A549 (cell line): ENCODE measurements at regions not wholly inside any gene's neighbourhood (a gene's known extent, or its start where the extent isn't known, plus 50 kb on each side); places are given as distances from the start of the nearest gene placed in this dataset.
"Not testable (repeated sequence)": the region's sequence is repeated elsewhere in the genome, so short reads cannot be mapped to it uniquely, and the experiment has no call there.

Experiments
- ATAC-seq, 2 experiments: fragments of 200-7000 bp in 1 of 2; fragments of >200 bp in 1 of 2; cut with Nextera tagmentation in 1 of 2; cut with Tn5 transposase in 1 of 2; 3 replicates each; pipeline versions ENCODE4 v1.8.0 to v1.9.1; 2018 to 2020; ENCODE audit warnings: mild to moderate bottlenecking in 1 of 2, moderate library complexity in 1 of 2
- CTCF ChIA-PET: fragments of 300-600 bp; sonication (Branson Sonifier 250); formaldehyde crosslinking; extraction: SDS; loops from one replicate; lab custom pipeline; 2021; ENCODE audit warnings: antibody characterized with exemption, inconsistent platforms; lab: Yijun Ruan, JAX
- POLR2A ChIA-PET: fragments of 350-600 bp; formaldehyde crosslinking; extraction: SDS; loops from one replicate; lab custom pipeline; 2021; ENCODE audit warnings: antibody characterized with exemption, inconsistent platforms; lab: Yijun Ruan, JAX
- DNase-seq, 2 experiments: peaks; one replicate each; pipeline versions ENCODE4 v3.0.0 to v3.0.0-alpha.2; 2011 to 2016; ENCODE audit warnings: low read depth in 1 of 2, low spot score in 1 of 2
- FAIRE-seq: peaks from 2 replicates; lab custom pipeline; 2011; peaks lifted over from hg19 to GRCh38; lab: Jason Lieb, UNC
- H3K27ac ChIP-seq, 2 experiments: fragments of >200 bp; sonication (Bioruptor Twin); formaldehyde crosslinking; 3 replicates each; pipeline ENCODE4 v1.5.1; 2016 to 2017
- H3K4me1 ChIP-seq: fragments of >200 bp; sonication (Bioruptor Twin); formaldehyde crosslinking; 3 replicates; pipeline ENCODE4 v1.6.1; 2016
- H3K4me2 ChIP-seq: fragments of >200 bp; sonication (Bioruptor Twin); formaldehyde crosslinking; 3 replicates; pipeline ENCODE4 v1.6.1; 2016
- H3K4me3 ChIP-seq: fragments of >200 bp; sonication (Bioruptor Twin); formaldehyde crosslinking; 3 replicates; pipeline ENCODE4 v1.5.1; 2016
- H3K9me3 ChIP-seq: fragments of >200 bp; sonication (Bioruptor Twin); formaldehyde crosslinking; 3 replicates; pipeline ENCODE4 v1.6.1; 2016
- CBX2 ChIP-seq: fragments of 200-600 bp; sonication (generic); IDR thresholded peaks from 2 replicates; pipeline ENCODE4 v1.6.1; 2016; ENCODE audit warnings: low read depth, mild to moderate bottlenecking, borderline replicate concordance
- CEBPB ChIP-seq, 2 experiments: fragments of >200 bp in 1 of 2; sonication (Bioruptor Twin) in 1 of 2; formaldehyde crosslinking in 1 of 2; IDR thresholded peaks; 2 replicates each; pipeline ENCODE4 v1.6.1; 2012 to 2016
- CHD2 ChIP-seq: fragments of 150-350 bp; IDR thresholded peaks from 2 replicates; pipeline ENCODE4 v1.6.1; 2014; ENCODE audit warnings: low read length; ENCODE audit not compliant: partially characterized antibody
- CHD4 ChIP-seq: fragments of 200-600 bp; sonication (generic); IDR thresholded peaks from 2 replicates; pipeline ENCODE4 v1.6.1; 2016; ENCODE audit warnings: antibody characterized with exemption, mild to moderate bottlenecking, borderline replicate concordance
- EHF ChIP-seq: fragments of 250-450 bp; sonication (Bioruptor Pico); IDR thresholded peaks from 2 replicates; pipeline ENCODE4 v1.5.0; 2020; ENCODE audit warnings: mild to moderate bottlenecking
- EHMT2 ChIP-seq: fragments of 200-600 bp; sonication (generic); IDR thresholded peaks from 2 replicates; pipeline ENCODE4 v1.6.1; 2016; ENCODE audit warnings: antibody characterized with exemption, low read depth, mild to moderate bottlenecking, moderate library complexity
- EP300 ChIP-seq, 2 experiments: fragments of >200 bp; sonication (Bioruptor Twin); formaldehyde crosslinking; IDR thresholded peaks; 2 replicates in 1 of 2; 3 replicates in 1 of 2; pipeline ENCODE4 v1.6.1; 2016 to 2017
- ESRRA ChIP-seq: fragments of 150-350 bp; IDR thresholded peaks from 2 replicates; pipeline ENCODE4 v1.6.1; 2014; ENCODE audit warnings: mild to moderate bottlenecking, low read length, borderline replicate concordance
- FOXS1 ChIP-seq: fragments of 250-450 bp; sonication (Bioruptor Pico); IDR thresholded peaks from 2 replicates; pipeline ENCODE4 v1.5.0; 2020; ENCODE audit warnings: mild to moderate bottlenecking, moderate library complexity
- GATA3 ChIP-seq: IDR thresholded peaks from 2 replicates; pipeline ENCODE4 v1.6.1; 2012; ENCODE audit warnings: borderline replicate concordance
- HDAC2 ChIP-seq: fragments of 200-600 bp; sonication (generic); IDR thresholded peaks from 2 replicates; pipeline ENCODE4 v1.6.1; 2016
- KDM1A ChIP-seq: fragments of 200-600 bp; sonication (generic); IDR thresholded peaks from 2 replicates; pipeline ENCODE4 v1.6.1; 2016; ENCODE audit warnings: low read depth, mild to moderate bottlenecking
- MAZ ChIP-seq: fragments of 150-350 bp; IDR thresholded peaks from 2 replicates; pipeline ENCODE4 v1.6.1; 2014; ENCODE audit warnings: antibody characterized with exemption, low read depth, low read length, borderline replicate concordance
- MYC ChIP-seq: IDR thresholded peaks from 2 replicates; pipeline ENCODE4 v1.6.1; 2012; ENCODE audit warnings: mild to moderate bottlenecking, inconsistent platforms, low read length, improper control_type of control experiment, borderline replicate concordance
- POLR2AphosphoS2 ChIP-seq: conservative IDR thresholded peaks from 2 replicates; pipeline ENCODE4 v1.6.1; 2012; ENCODE audit warnings: low read length, improper control_type of control experiment, inconsistent platforms
- RCOR1 ChIP-seq: fragments of 150-350 bp; IDR thresholded peaks from 2 replicates; pipeline ENCODE4 v1.6.1; 2014; ENCODE audit warnings: antibody characterized with exemption, low read length, low read depth
- RNF2 ChIP-seq: fragments of 200-600 bp; sonication (generic); IDR thresholded peaks from 2 replicates; pipeline ENCODE4 v1.6.1; 2016; ENCODE audit warnings: low read depth, mild to moderate bottlenecking, antibody characterized with exemption, moderate library complexity, borderline replicate concordance
- TP53 ChIP-seq: fragments of 250-450 bp; sonication (Bioruptor Pico); IDR thresholded peaks from 2 replicates; pipeline ENCODE4 v1.5.0; 2021; ENCODE audit warnings: mild to moderate bottlenecking, moderate library complexity
- ZC3H11A ChIP-seq: fragments of 450-650 bp; IDR thresholded peaks from 2 replicates; pipeline ENCODE4 v1.6.1; 2014; ENCODE audit warnings: antibody characterized with exemption, mild to moderate bottlenecking
- ZFP36 ChIP-seq: fragments of 450-650 bp; IDR thresholded peaks from 2 replicates; pipeline ENCODE4 v1.6.1; 2014; ENCODE audit warnings: borderline replicate concordance; ENCODE audit not compliant: partially characterized antibody
- ZNF302 ChIP-seq: fragments of 250-450 bp; sonication (Bioruptor Pico); IDR thresholded peaks from 2 replicates; pipeline ENCODE4 v1.9.0; 2021; ENCODE audit warnings: inconsistent platforms, mild to moderate bottlenecking, moderate library complexity
- ZSCAN20 ChIP-seq: fragments of 250-450 bp; sonication (Bioruptor Pico); IDR thresholded peaks from 2 replicates; pipeline ENCODE4 v1.8.0; 2022; ENCODE audit warnings: mild to moderate bottlenecking, moderate library complexity
- WGBS: methylation state at CpG from one replicate; pipeline ENCODE4 v1.1.6; 2017; ENCODE audit errors: missing lambda C conversion rate; 5-methylcytosine and 5-hydroxymethylcytosine counted together
- TF ChIP-seq, protein P1 (sequence below): fragments of >200 bp; sonication (Bioruptor Twin); formaldehyde crosslinking; IDR thresholded peaks from 2 replicates; pipeline ENCODE4 v1.6.1; 2016
- TF ChIP-seq, protein P2 (sequence below): IDR thresholded peaks from 2 replicates; pipeline ENCODE4 v1.6.1; 2012

DNA sequence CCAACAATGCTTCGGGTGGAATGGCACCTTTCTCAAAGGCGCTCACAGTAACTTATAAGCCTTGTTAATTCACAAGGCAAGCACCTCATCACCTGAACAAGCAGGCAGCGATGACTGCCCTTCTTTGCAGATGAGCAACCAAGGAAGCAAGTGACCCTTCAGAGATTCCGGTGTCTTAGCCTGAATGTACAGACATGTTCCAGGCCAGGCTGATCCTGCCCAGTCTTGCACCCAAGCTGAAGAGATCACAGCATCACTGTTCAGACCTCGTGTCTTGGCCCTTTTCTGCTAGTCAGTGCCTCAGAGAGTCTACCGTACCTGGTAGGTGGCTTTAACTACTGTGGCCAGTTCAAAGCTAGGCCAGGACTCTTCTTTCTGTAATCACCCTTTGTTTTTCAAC lies 94.7 kb upstream of the ERCC6L2 start:
- 77% methylated on average over 6 of the region's 6 CpGs for WGBS
- TF ChIP-seq CHD4, result no peak
- no peak for TF ChIP-seq FOXS1
- TF ChIP-seq CHD2, result no peak
- FAIRE-seq, result no peak

GRCh38 chr9:95780121-95780520 lies 95.4 kb upstream of the ERCC6L2 start:
- WGBS, result 31% methylated on average over 3 of the region's 3 CpGs
- H3K4me2 ChIP-seq, result no peak overlapping the region
- ChIA-PET CTCF (no interaction called here), POLR2A (no interaction called here)
- no peak for ATAC-seq
- H3K4me3 ChIP-seq, result no peak overlapping the region
- H3K9me3 ChIP-seq, result no peaks in the 10 kb centered on the region
- no peak for FAIRE-seq
- no peaks in the 10 kb centered on the region for H3K4me1 ChIP-seq
- H3K27ac ChIP-seq, result no peak overlapping the region
- TF ChIP-seq KDM1A (no peak), RCOR1 (no peak), ZC3H11A (no peak), ZFP36 (no peak), MAZ (no peak), RNF2 (no peak), POLR2AphosphoS2 (no peak), CHD4 (no peak), TP53 (CRISPR knock-in tag) (no peak), MYC (no peak), ZNF302 (CRISPR knock-in tag) (no peak), ZSCAN20 (CRISPR knock-in tag) (no peak), GATA3 (no peak), HDAC2 (no peak)
- DNase-seq, result no peak

More for the DNA sequence above, 94.7 kb upstream of the ERCC6L2 start:
- Histone ChIP-seq H3K4me3 (no peak overlapping the region), H3K27ac (no peak overlapping the region), H3K9me3 (no peaks in the 10 kb centered on the region), H3K4me1 (no peaks in the 10 kb centered on the region), H3K4me2 (no peak overlapping the region)
- no peak for DNase-seq
- CTCF ChIA-PET, result no interaction called here
- POLR2A ChIA-PET, result no interaction called here
- ATAC-seq, result no peak

- CTCF ChIA-PET, H3K4me3 ChIP-seq, DNase-seq, H3K27ac ChIP-seq, H3K4me1 ChIP-seq, H3K4me2 ChIP-seq, POLR2A ChIA-PET, H3K9me3 ChIP-seq, ATAC-seq, FAIRE-seq: not testable (repeated sequence)
- 83% methylated on average over 7 of the region's 7 CpGs for WGBS
- peak; percentile 92 for TF ChIP-seq ZC3H11A
These were observed 95.9 kb upstream of the ERCC6L2 start for GRCh38 chr9:95779597-95779996.

DNA sequence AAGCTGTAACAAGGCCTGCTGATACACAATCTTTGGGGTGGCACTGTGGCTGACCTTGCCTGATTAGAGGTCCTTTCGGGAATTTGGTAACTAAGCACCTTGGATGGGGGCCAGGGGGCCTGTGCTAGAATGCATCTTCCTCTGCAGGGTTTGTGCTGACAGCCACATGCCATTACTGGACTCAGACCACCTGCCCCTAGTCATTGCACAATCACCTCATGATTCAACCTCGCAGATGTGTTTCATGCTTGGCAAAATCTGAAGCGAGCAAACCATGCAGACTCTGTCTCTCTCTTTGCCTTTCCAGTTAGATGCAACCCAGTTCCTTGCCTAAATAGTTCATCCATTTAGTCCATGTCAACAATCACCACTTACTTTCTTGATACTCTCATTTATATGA lies 96.5 kb upstream of the ERCC6L2 start:
- Histone ChIP-seq H3K4me3 (no peak overlapping the region), H3K4me1 (no peaks in the 10 kb centered on the region), H3K9me3 (no peaks in the 10 kb centered on the region), H3K4me2 (no peak overlapping the region), H3K27ac (no peak overlapping the region)
- no peak for DNase-seq
- ChIA-PET POLR2A (no interaction called here), CTCF (no interaction called here)
- no peak for ATAC-seq
- no peak for FAIRE-seq
- no peak for TF ChIP-seq TP53 (CRISPR knock-in tag)
- TF ChIP-seq EHMT2, result no peak
- TF ChIP-seq CBX2, result no peak
- no peak for TF ChIP-seq CEBPB (IDR thresholded peaks at IDR 0.05)
- TF ChIP-seq, protein P1, sequence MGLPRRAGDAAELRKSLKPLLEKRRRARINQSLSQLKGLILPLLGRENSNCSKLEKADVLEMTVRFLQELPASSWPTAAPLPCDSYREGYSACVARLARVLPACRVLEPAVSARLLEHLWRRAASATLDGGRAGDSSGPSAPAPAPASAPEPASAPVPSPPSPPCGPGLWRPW, result no peak
- TF ChIP-seq EP300 (IDR thresholded peaks at IDR 0.05), result no peak
- TF ChIP-seq ZNF302 (CRISPR knock-in tag), result no peak
- TF ChIP-seq EHF (CRISPR knock-in tag), result no peak
- TF ChIP-seq ESRRA, result no peak
- TF ChIP-seq, protein P2, sequence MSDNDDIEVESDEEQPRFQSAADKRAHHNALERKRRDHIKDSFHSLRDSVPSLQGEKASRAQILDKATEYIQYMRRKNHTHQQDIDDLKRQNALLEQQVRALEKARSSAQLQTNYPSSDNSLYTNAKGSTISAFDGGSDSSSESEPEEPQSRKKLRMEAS, result no peak
- WGBS, result 56% methylated on average over 3 of the region's 3 CpGs
